ENCODE measurements at regions not wholly inside any gene's neighbourhood (a gene's known extent, or its start where the extent isn't known, plus 50 kb on each side); places are given as distances from the start of the nearest gene placed in this dataset.
"Not testable (repeated sequence)": the region's sequence is repeated elsewhere in the genome, so short reads cannot be mapped to it uniquely, and the experiment has no call there.

GRCh38 chr2:36163520-36164254 is 191.9 kb upstream of the CRIM1 start (continued):
- TF ChIP-seq CEBPZ (IDR thresholded peaks at IDR 0.05; ENCODE audit: low read depth, low read length) (no peak), NKRF (conservative IDR thresholded peaks at IDR 0.05) (no peak), JUNB (IDR thresholded peaks at IDR 0.05) (no peak), RELB (IDR thresholded peaks at IDR 0.05; ENCODE audit: low read depth) (no peak), IRF4 (IDR thresholded peaks at IDR 0.05; ENCODE audit: low read depth, low read length) (no peak), RAD51 (IDR thresholded peaks at IDR 0.05) (no peak), GATAD2B (conservative IDR thresholded peaks at IDR 0.05; ENCODE audit: low read depth) (no peak), SMARCA5 (IDR thresholded peaks at IDR 0.05) (no peak)

- RAD21 ChIA-PET (ENCODE audit: unreplicated experiment); FAIRE-seq; CTCF ChIA-PET; H3K27me3 ChIP-seq (replicated peaks in 1 of 2; ENCODE audit: control insufficient read depth in 2 of 2, insufficient read depth in 2 of 2, low read length in 1 of 2); ATAC-seq; POLR2A ChIA-PET; SMC1A ChIA-PET (ENCODE audit: uncharacterized antibody, unreplicated experiment); H2AFZ ChIP-seq (ENCODE audit: control insufficient read depth, low read depth, low read length); DNase-seq (ENCODE audit: low read depth, low spot score); H3K4me2 ChIP-seq (ENCODE audit: control insufficient read depth, insufficient read depth); H3K9ac ChIP-seq (ENCODE audit: control insufficient read depth, insufficient read depth, low read length); H3K9me3 ChIP-seq (replicated peaks; ENCODE audit: control insufficient read depth, insufficient read depth, low read length); H3K36me3 ChIP-seq (ENCODE audit: control insufficient read depth in 2 of 2, insufficient read depth in 2 of 2, low read length in 1 of 2); intact Hi-C loops (cut with micrococcal nuclease; ENCODE audit: unreplicated experiment); in situ Hi-C loops (cut with MboI); H3K79me2 ChIP-seq (ENCODE audit: control insufficient read depth, insufficient read depth, low read length); H4K20me1 ChIP-seq (ENCODE audit: control insufficient read depth, insufficient read depth); BruUV-seq (replicated peaks); H3K4me3 ChIP-seq; H3K27ac ChIP-seq (ENCODE audit: control insufficient read depth, insufficient read depth); H3K4me1 ChIP-seq (ENCODE audit: control insufficient read depth, insufficient read depth, low read length): not testable (repeated sequence)
- 79% methylated on average over 1 of the region's 1 CpG for WGBS (ENCODE audit: insufficient coverage, insufficient replicate concordance, low lambda C conversion rate, missing lambda C conversion rate)
Observed at GRCh38 chr2:36157093-36157492, 198.5 kb upstream of the CRIM1 start.

Measured in GM12878 (cell line).